Smooth muscle cell (in vitro differentiated cells): ENCODE measurements at regions not wholly inside any gene's neighbourhood (a gene's known extent, or its start where the extent isn't known, plus 50 kb on each side); places are given as distances from the start of the nearest gene placed in this dataset.

Experiments used
- DNase-seq: peaks from one replicate; lab custom pipeline; 2025; ENCODE audit not compliant: unreplicated experiment; lab: John Stamatoyannopoulos, UW
- H2AFZ ChIP-seq: fragments of 200-600 bp; sonication (generic); 2 replicates; pipeline ENCODE4 v1.6.0; 2016; ENCODE audit warnings: antibody characterized with exemption, low read depth, mild to moderate bottlenecking
- H3F3A ChIP-seq: fragments of 200-600 bp; sonication (generic); 2 replicates; pipeline ENCODE4 v1.6.0; 2017; ENCODE audit warnings: antibody characterized with exemption, low read depth
- H3K27ac ChIP-seq: fragments of 200-600 bp; sonication (generic); 2 replicates; pipeline ENCODE4 v1.5.1; 2016; ENCODE audit warnings: low read depth, mild to moderate bottlenecking
- H3K27me3 ChIP-seq: fragments of 200-600 bp; sonication (generic); 2 replicates; pipeline ENCODE4 v1.6.1; 2016; ENCODE audit warnings: low read depth, mild to moderate bottlenecking
- H3K36me3 ChIP-seq: fragments of 200-600 bp; sonication (generic); 2 replicates; pipeline ENCODE4 v1.5.1; 2016; ENCODE audit warnings: low read depth
- H3K4me1 ChIP-seq: fragments of 200-600 bp; sonication (generic); 2 replicates; pipeline ENCODE4 v1.5.1; 2016; ENCODE audit warnings: low read depth
- H3K4me2 ChIP-seq: fragments of 200-600 bp; sonication (generic); 2 replicates; pipeline ENCODE4 v1.6.0; 2016; ENCODE audit warnings: mild to moderate bottlenecking
- H3K4me3 ChIP-seq: fragments of 200-600 bp; sonication (generic); 2 replicates; pipeline ENCODE4 v1.5.1; 2016; ENCODE audit warnings: mild to moderate bottlenecking
- H3K79me2 ChIP-seq: fragments of 200-600 bp; sonication (generic); 2 replicates; pipeline ENCODE4 v1.6.0; 2016; ENCODE audit warnings: low read depth, mild to moderate bottlenecking
- H3K9ac ChIP-seq: fragments of 200-600 bp; sonication (generic); 2 replicates; pipeline ENCODE4 v1.6.0; 2016; ENCODE audit warnings: low read depth
- H3K9me3 ChIP-seq: fragments of 200-600 bp; sonication (generic); replicated peaks from 2 replicates; pipeline ENCODE4 v1.5.1; 2016; ENCODE audit warnings: low read depth
- H4K20me1 ChIP-seq: fragments of 200-600 bp; sonication (generic); 2 replicates; pipeline ENCODE4 v1.6.0; 2016; ENCODE audit warnings: low read depth
- WGBS: methylation state at CpG from one replicate; pipeline ENCODE4 v1.1.7; 2016; ENCODE audit warnings: low lambda C conversion rate; 5-methylcytosine and 5-hydroxymethylcytosine counted together
- TF ChIP-seq, protein P1 (sequence below): fragments of 200-600 bp; sonication (generic); IDR thresholded peaks from 2 replicates; pipeline ENCODE4 v1.5.1; 2017; ENCODE audit warnings: borderline replicate concordance, mild to moderate bottlenecking, antibody characterized with exemption; ENCODE audit not compliant: insufficient read depth, poor library complexity, severe bottlenecking

DNA sequence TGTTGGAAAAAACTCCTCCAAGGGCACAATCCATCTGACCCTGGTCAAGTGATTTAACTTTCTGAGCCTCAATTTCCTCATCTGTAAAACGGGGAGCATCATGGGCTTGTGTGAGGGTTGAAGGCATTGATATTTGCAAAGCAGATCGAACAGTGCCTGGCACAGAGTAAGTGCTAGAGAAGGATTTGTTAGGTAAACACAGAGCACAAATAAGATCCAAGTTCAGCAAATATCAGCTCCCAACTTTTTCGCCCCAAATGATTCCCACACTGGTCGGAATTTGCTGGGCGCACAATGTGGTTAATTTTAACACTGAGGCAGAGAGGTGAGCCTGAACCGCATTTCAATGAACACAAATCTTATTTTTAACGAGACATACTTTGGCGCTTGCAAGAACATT lies 76.3 kb upstream of the ATP2B2 start:
- no peak for DNase-seq
- H3K27me3 ChIP-seq = peaks cover 31% of the 10 kb centered on the region

DNA sequence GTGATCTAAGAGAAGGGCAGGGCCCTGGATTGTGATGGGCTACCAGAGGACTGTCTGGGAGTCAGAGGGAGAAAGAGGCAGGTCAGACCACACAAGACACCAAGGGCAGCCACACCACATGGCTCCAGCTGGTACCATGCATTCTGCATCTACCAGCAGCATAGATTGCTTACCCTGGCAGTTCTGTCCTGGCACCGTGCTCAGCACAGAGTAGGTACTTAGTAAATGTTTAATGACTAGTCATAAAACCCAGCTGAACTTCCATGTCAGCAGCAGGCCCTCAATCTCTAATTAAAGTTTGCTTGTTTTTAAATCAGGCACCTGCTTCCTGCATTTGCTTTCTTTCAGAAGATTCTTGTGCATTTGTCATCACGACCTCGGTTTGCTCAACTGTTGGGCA lies 77.3 kb upstream of the ATP2B2 start:
- WGBS = 86% methylated on average over 3 of the region's 3 CpGs
- H3F3A ChIP-seq = no peaks in the 10 kb centered on the region
- H3K4me1 ChIP-seq = no peaks in the 10 kb centered on the region
- H3K36me3 ChIP-seq = no peaks in the 10 kb centered on the region
- H3K9me3 ChIP-seq = no peaks in the 10 kb centered on the region
- no peak overlapping the region for H3K4me3 ChIP-seq
- no peak overlapping the region for H3K4me2 ChIP-seq
- H3K9ac ChIP-seq = no peak overlapping the region
- DNase-seq = no peak
- peaks cover 33% of the 10 kb centered on the region for H3K27me3 ChIP-seq
- no peaks in the 10 kb centered on the region for H3K79me2 ChIP-seq
- TF ChIP-seq, protein P1, sequence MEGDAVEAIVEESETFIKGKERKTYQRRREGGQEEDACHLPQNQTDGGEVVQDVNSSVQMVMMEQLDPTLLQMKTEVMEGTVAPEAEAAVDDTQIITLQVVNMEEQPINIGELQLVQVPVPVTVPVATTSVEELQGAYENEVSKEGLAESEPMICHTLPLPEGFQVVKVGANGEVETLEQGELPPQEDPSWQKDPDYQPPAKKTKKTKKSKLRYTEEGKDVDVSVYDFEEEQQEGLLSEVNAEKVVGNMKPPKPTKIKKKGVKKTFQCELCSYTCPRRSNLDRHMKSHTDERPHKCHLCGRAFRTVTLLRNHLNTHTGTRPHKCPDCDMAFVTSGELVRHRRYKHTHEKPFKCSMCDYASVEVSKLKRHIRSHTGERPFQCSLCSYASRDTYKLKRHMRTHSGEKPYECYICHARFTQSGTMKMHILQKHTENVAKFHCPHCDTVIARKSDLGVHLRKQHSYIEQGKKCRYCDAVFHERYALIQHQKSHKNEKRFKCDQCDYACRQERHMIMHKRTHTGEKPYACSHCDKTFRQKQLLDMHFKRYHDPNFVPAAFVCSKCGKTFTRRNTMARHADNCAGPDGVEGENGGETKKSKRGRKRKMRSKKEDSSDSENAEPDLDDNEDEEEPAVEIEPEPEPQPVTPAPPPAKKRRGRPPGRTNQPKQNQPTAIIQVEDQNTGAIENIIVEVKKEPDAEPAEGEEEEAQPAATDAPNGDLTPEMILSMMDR = no peak
- no peak overlapping the region for H2AFZ ChIP-seq
- no peaks in the 10 kb centered on the region for H4K20me1 ChIP-seq
- no peak overlapping the region for H3K27ac ChIP-seq

More for the DNA sequence above, 76.3 kb upstream of the ATP2B2 start:
- Histone ChIP-seq H3F3A (no peaks in the 10 kb centered on the region), H3K27ac (no peak overlapping the region), H3K4me1 (no peaks in the 10 kb centered on the region), H3K79me2 (no peaks in the 10 kb centered on the region), H4K20me1 (no peaks in the 10 kb centered on the region), H3K9me3 (no peaks in the 10 kb centered on the region), H2AFZ (no peak overlapping the region), H3K4me3 (no peak overlapping the region), H3K4me2 (no peak overlapping the region), H3K36me3 (no peaks in the 10 kb centered on the region), H3K9ac (no peak overlapping the region)
- 89% methylated on average over 8 of the region's 8 CpGs for WGBS
- TF ChIP-seq, protein P1 = no peak

DNA sequence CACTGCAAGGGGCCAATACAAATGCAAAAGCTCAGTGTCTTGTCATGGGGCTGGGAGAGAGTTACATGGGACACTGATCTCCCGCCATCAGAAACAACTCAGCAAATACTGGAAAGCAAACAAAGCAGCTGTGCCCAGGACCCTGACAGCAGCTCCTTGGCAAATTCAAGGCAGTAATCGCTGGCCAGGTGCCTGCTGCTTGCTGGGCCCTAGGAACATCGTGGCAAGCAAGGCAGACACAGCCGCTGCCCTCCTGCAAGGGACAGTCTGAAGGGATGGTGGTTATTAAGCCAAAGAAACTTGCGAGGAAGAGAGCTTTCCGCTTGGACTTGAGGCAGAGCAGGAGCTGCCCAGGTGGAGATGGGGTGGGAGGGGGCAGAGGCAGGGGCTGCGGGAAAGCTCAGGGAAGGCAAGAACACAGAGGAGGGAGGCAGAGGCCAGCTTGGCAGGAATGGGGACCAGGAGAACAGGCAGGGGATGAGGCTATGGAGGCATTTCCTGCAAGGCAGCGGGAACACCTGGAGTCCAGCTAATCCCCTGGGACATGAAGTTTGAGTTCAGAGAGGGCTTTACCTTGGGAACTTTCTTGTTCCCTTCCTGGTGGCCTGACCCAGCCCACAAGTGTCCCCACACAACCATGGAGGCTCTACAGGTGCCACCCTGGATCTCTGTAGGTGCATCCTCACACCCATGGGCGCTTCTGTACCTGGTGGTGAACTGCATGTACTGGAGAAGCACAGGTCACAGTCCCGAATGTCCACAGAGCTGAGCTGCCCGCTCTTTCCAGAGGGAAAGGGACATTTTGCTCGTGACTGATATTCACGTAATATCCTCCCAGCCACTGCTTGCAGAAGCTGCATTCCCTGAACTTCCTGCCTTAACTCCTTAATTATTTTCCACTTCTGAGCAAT lies 78.7 kb upstream of the ATP2B2 start:
- Histone ChIP-seq H3K27ac (no peak overlapping the region), H3K9me3 (no peaks in the 10 kb centered on the region), H4K20me1 (no peaks in the 10 kb centered on the region), H2AFZ (no peak overlapping the region), H3K4me2 (no peak overlapping the region), H3K27me3 (peaks cover 40% of the 10 kb centered on the region), H3K79me2 (no peaks in the 10 kb centered on the region), H3K4me1 (no peaks in the 10 kb centered on the region), H3F3A (no peaks in the 10 kb centered on the region), H3K36me3 (no peaks in the 10 kb centered on the region), H3K9ac (no peak overlapping the region), H3K4me3 (no peak overlapping the region)
- 76% methylated on average over 13 of the region's 13 CpGs for WGBS
- TF ChIP-seq, protein P1 = no peak
- no peak for DNase-seq

DNA sequence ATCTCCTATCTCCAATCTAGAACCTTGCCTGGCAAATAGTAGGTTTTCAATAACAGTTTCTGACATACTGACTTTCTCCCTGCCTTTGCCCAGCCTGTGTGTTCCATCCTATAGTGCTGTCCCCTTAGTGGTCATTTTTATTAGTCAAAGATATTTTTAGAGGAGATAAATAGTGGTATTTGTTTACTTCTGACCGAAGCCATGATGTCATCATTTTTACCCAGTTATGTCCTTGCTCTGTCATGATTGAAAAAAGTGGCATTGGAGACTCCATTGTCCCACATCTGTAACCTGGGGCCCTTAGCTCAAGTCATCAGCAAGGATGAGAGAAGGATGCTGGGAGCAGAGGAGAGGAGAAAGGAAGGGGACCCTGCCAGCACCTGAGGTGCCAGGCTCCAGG lies 80.6 kb upstream of the ATP2B2 start:
- Histone ChIP-seq H3K9ac (no peak overlapping the region), H3K27me3 (peaks cover 45% of the 10 kb centered on the region), H3K79me2 (no peaks in the 10 kb centered on the region), H3K4me1 (no peaks in the 10 kb centered on the region), H3K4me3 (no peak overlapping the region), H3K27ac (no peak overlapping the region), H3K36me3 (no peaks in the 10 kb centered on the region), H4K20me1 (no peaks in the 10 kb centered on the region), H2AFZ (no peak overlapping the region), H3K4me2 (no peak overlapping the region), H3F3A (no peaks in the 10 kb centered on the region), H3K9me3 (no peaks in the 10 kb centered on the region)
- DNase-seq = no peak
- WGBS = 70% methylated on average over 1 of the region's 1 CpG
- TF ChIP-seq, protein P1 = no peak
